Suprapubic skin (tissue), 4 donors: ENCODE measurements at regions not wholly inside any gene's neighbourhood (a gene's known extent, or its start where the extent isn't known, plus 50 kb on each side); places are given as distances from the start of the nearest gene placed in this dataset.

Experiments
- EP300 ChIP-seq: sonication (generic); formaldehyde crosslinking; IDR thresholded peaks from one replicate; pipeline ENCODE4 v1.6.1; 2017; ENCODE audit warnings: antibody characterized with exemption
- POLR2A ChIP-seq, 2 donors: fragments of 450-650 bp; IDR thresholded peaks; one replicate each; pipeline ENCODE4 v1.6.1; 2017; ENCODE audit warnings: antibody characterized with exemption in 2 of 2, mild to moderate bottlenecking in 2 of 2, moderate library complexity in 2 of 2
- POLR2AphosphoS5 ChIP-seq, 3 donors: sonication (generic); formaldehyde crosslinking; IDR thresholded peaks; one replicate each; pipeline ENCODE4 v1.6.1; 2017; ENCODE audit warnings: antibody characterized with exemption in 3 of 3
- TF ChIP-seq, protein P1 (sequence below), 2 donors: fragments of 200-600 bp in 1 of 2; fragments of 450-650 bp in 1 of 2; sonication (generic) in 1 of 2; IDR thresholded peaks; one replicate each; pipeline ENCODE4 v1.5.1; 2016 to 2019; ENCODE audit warnings: antibody characterized with exemption in 2 of 2, mild to moderate bottlenecking in 1 of 2, moderate library complexity in 1 of 2

DNA sequence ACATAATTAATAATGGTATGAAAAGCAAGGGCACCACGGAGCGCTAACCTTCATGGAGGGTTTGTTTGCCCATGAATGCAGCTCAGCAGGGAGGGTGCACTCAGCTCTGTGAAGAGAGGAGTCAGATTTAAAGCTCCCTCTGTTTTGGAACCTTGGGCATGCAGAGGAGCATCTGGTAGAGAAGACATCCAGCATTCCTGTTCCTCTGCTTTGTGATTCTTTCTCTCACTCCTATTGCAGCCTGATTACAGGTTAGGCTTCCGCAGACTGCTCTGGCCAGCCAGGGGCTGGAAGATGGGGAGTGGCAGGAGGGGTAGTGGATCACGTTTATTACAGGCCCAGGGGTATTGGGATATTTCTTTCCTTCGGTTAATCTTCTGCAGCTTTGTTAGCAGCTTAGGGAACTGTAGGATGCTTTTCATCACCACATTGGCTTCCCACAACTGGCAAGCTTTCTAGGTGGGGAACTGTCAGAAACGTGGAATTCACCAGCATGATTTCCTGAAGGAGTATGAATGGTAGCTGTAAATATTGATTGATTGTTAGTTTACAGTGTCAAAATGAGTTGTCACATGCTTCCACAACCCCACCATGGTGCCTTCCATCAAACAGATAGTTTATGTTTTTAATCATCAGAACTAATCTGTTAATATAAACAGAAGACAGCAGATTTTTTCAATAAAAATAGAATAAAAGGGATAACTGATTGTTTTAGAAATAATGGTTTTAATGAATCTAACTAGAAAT is 201.1 kb downstream of the VAPA start:
- no peak for TF ChIP-seq POLR2AphosphoS5 (IDR thresholded peaks at IDR 0.05)
- TF ChIP-seq POLR2A (IDR thresholded peaks at IDR 0.05): no peak
- TF ChIP-seq, protein P1, sequence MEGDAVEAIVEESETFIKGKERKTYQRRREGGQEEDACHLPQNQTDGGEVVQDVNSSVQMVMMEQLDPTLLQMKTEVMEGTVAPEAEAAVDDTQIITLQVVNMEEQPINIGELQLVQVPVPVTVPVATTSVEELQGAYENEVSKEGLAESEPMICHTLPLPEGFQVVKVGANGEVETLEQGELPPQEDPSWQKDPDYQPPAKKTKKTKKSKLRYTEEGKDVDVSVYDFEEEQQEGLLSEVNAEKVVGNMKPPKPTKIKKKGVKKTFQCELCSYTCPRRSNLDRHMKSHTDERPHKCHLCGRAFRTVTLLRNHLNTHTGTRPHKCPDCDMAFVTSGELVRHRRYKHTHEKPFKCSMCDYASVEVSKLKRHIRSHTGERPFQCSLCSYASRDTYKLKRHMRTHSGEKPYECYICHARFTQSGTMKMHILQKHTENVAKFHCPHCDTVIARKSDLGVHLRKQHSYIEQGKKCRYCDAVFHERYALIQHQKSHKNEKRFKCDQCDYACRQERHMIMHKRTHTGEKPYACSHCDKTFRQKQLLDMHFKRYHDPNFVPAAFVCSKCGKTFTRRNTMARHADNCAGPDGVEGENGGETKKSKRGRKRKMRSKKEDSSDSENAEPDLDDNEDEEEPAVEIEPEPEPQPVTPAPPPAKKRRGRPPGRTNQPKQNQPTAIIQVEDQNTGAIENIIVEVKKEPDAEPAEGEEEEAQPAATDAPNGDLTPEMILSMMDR (IDR thresholded peaks at IDR 0.05): no peak
- TF ChIP-seq EP300: no peak
